ENCODE measurements at regions not wholly inside any gene's neighbourhood (a gene's known extent, or its start where the extent isn't known, plus 50 kb on each side); places are given as distances from the start of the nearest gene placed in this dataset.

GRCh38 chr7:156480671-156481070 is 159.9 kb upstream of the RNF32 start:
- DNase-seq (ENCODE audit: low read depth): no peak

DNA sequence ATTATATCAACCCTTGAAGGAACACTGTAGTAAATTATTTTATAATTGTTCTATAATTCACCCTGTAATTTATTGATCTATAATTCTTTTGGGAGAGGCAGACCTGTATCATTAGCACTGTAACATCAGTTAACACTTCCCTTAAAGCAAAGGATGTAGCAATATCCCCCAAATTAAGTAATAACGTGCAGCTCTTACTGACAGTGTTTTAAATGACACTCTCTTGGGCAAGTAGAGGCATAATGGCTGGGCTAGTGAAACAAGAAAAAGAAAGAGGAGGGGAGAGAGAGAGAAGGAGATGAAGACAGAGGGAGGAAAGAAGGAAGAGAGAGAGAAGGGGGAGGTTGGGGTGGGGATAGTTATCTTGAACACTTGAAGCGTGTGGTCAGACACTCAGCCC is 161.0 kb upstream of the RNF32 start:
- DNase-seq (ENCODE audit: low read depth): no peak

- no peak for DNase-seq (ENCODE audit: low read depth)
Measured at GRCh38 chr7:156478486-156478885, 162.1 kb upstream of the RNF32 start.

DNA sequence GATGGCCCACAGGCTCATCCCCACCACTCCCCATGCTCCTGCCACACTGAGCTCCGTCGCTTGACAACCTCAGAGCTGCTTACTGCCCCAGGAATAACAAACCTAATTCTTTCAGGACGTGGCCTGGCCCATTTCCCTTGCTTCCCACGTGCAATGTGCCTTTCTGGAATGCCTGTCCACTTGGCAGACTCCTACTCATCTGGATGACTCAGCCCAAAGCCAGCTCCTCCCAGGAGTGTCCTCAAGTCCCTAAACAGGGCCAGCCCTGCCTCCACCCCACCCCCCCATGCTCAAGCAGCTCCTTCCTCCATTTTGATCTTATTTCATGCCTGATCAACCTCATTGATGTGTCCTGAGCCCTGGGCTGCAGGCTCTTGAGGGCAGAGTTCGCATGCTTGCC is 164.9 kb upstream of the RNF32 start:
- peak; percentile 15 for DNase-seq (ENCODE audit: low read depth)

DNA sequence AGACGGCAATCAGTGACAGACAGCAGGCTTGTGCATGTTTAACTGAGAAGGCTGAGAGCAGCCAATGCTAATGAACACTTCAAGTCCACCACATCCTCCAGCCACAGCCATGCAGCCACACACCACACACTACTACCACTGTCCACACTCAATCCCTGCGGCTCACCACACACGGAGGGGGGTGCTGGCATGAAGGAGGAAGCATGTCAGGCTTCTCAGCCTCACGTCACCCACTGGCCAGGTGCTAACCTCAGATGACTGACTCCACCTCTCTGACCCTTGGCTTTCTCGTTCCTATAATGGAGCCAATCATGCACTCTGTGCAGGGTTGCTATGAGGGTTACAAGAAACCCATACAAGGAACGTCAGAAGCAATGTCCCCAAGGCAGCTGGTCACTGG is 165.4 kb upstream of the RNF32 start:
- DNase-seq (ENCODE audit: low read depth): no peak

DNA sequence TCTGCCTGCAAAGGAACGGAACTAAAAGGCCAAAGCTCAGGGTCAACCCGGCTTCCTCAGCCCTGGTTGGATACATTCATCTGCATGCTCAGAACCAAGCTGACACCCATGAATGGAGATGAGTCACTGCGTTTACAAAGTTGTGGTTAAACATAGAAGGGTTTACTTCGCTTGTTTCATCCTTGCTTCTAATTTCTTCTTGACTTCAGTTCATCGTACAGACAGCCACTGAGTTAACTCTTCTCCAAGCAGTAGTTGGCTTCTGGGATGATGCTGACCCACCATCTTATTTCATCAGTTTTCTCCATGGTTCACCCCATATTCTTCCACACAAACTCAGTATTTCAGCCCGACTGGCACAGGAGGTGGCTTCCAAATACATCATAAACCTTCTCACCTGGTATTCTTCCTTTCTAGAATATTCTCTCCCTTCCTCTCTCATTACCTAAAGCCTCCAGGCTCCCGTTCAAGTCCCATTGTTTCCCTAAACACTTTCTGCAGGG is 166.3 kb upstream of the RNF32 start:
- DNase-seq (ENCODE audit: low read depth): peak; percentile 46

DNA sequence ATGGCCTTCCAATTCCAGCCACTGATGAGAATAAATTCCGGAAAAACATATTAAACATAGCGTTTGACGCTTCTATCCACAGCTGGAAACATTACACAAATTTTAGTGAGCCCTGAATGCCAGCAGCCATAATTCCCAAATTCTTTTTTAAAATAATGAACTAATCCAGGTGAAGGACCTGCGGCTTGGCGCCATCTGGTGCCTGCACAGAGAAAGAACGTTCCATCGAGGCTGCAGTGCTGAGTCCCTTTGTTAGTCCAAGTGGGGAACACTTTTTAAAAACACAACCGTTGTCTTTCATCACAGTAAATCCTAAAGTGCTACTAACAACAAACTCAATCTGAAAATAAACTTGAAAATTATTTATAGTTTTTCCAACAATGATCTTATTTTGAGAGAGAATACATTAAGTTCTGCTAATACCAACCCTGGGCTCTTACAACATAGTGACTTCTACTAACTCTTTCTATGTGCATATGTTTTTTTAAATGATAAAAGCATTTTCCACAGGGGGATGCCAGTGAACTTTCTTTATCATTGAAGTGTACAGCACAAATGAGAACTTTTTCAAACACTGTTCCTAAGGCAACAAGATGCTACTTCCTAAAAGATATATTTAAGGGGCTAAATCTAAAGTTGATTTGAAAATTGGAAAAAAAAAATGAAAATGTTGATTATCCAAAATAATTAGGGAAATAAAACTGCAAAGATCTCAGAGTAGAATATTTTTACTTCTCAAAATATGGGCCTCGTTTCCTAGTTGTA is 166.9 kb upstream of the RNF32 start:
- DNase-seq (ENCODE audit: low read depth): peak; percentile 6

DNA sequence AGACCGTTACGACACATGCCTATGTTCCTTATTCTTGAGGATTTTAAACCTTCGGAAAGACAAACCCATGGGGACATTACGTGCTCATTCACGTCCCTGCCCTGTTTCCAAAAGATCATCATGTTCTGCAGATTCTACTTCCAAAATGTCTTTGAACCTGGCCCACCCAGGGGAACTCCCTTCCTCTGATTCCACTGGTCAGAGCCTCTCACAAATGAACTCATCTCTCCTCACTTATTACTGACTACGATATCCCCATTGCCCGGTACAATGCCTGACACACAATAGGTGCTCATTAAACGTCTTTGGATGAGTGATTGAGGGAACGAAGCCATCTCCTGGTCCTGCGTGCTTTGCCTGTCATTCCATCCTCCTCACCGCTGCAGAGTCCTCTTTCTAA is 168.3 kb upstream of the RNF32 start:
- DNase-seq (ENCODE audit: low read depth): no peak

DNA sequence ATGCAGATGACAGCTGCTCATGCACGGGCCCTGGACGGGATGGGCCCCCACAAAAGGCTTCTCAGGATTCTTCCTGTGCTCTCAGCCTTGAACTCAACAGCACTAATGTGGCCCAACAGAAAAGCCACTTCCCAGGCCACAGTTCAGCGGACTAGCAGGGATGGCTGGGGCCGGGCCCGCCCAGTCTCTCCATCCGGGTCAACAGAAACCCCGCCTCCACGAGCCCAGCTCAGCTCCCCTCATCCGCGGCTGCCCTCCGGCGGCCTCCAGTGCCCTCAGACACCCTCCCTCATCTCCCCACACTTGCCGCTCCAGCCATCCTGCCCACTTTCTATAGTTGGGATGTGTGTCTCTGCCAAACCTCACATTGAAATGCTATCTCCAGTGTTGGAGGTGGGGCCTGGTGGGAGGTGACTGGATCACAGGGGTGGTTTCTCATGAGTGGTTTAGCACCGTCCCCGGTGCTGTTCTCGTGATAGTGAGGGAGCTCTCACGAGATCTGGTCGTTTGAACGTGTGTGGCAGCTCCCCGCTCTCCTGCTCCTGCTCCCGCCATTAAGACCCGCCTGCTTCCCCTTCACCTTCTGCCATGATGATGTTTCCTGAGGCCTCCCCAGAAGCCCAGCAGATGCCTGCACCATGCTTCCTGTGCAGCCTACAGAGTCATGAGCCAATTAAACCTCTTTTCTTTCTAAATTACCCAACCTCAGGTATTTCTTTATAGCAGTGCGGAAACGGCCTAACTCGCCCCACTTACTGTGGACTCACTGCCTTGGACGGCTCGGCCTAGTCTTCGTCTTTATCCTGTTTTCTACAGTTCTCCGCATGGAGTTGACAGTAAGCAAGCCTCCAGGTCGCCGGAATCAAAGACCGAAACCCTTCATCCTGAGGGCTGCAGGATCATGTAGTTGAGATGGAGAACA is 169.9 kb upstream of the RNF32 start:
- no peak for DNase-seq (ENCODE audit: low read depth)

DNA sequence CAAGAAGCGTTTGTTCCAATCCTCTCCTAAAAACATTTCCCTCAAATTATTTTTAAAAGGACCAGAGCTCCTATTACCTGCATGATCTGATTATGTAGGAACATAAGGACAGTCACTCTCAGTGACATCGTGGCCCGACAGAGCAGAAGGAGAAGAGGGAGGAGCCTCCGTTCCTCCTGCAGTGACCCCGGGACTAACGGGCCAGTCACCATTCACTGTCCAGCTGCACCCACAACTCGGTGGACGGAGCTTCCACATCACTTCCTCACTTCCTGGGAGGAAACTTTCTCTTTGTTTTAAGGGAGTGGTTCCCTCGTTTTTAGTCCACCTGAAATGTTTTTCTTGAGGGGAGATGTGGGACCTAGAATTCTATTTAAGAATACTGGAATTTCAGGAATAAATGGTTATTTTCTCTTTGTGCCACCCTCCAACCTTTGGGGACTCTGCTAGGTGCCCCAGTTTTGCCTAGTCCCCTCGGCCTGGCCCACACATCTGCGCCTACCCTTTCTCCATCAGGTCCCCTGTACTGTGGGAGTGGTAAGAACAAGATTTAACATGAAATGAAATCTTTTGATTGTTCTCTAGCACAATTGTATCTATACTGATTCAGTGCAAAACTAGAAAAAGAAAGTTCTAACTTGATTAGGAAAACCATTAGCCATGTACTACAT is 173.5 kb upstream of the RNF32 start:
- DNase-seq (ENCODE audit: low read depth): no peak

- DNase-seq (ENCODE audit: low read depth): no peak
Measured at GRCh38 chr7:156466272-156466671, 174.3 kb upstream of the RNF32 start.

DNA sequence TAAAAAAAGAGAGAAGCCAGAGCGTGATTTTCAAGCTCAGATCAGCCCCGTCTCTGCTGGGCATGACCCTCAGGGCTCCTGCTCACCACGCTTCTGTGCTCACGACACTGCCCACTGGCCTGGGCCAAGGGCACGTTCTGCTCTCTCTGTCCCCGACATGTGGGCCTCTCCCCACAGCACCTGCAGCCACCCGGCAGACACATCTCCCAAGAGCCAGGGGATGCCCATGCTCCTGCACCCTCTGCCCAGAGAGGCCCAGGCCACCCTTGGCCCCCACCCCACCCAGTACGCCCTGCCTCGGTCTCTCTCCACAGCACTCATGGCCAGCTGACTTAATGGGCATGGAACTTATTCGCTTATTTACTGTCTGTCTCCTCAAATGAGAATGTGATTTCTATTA is 175.4 kb upstream of the RNF32 start:
- no peak for DNase-seq (ENCODE audit: low read depth)

- DNase-seq (ENCODE audit: low read depth): no peak
Measured at GRCh38 chr7:156464339-156464738, 176.2 kb upstream of the RNF32 start.

DNA sequence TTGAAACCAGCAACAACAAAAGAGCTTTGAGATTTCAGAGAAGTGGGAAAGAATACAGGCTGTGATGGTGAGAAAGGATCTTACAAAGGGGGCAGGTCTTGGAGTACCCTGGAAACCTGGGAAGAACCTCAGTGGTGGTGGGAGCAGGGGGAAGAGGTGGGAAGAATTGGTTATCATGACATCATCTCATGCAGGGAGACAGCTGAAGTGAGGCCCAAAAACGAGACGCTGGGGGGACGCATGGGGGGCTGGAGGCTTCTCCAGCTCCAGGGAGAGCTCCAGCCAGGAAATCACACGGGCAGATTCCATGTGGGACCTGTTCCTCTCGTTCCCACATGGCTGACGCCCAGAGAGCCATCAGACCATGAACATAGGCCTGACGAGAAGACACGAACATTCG is 177.3 kb upstream of the RNF32 start:
- DNase-seq (ENCODE audit: low read depth): no peak

DNA sequence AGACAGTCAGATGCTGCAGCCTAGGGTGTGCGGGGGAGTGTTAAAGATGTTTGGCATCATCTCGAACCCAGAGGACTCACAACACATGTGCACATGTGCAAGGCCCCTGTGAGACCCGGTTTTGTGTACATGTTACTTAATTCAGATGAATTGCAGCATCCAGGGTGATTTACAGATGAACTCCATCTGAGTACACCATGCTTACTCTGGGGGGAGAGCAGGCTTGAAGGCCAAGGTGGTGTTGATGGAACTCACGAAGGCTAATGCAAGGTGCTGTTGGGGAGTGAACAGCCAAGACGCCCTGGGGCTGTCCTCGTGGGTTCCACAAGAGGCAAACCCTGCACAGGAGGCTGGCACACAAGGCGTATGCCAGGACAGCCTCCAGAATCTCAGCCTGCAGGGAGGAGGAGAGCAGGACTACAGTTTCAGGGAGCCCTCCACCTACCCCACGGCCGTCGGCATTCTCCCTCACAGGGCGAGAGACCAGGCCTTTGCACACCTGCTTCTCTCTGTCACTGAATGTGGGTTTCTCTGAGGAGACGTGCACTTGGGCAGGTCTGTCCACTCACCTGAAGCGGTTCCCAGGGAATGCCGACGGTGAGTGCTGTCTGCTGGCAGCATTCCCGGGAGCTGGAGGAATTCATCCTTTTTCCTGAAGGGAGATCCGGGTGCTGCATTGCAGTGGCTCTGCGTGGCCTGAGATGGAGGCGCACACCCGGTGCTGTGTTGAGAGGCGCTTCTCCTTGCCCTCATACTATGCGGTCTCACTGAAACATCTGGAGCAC is 178.5 kb upstream of the RNF32 start:
- DNase-seq (ENCODE audit: low read depth): no peak

DNA sequence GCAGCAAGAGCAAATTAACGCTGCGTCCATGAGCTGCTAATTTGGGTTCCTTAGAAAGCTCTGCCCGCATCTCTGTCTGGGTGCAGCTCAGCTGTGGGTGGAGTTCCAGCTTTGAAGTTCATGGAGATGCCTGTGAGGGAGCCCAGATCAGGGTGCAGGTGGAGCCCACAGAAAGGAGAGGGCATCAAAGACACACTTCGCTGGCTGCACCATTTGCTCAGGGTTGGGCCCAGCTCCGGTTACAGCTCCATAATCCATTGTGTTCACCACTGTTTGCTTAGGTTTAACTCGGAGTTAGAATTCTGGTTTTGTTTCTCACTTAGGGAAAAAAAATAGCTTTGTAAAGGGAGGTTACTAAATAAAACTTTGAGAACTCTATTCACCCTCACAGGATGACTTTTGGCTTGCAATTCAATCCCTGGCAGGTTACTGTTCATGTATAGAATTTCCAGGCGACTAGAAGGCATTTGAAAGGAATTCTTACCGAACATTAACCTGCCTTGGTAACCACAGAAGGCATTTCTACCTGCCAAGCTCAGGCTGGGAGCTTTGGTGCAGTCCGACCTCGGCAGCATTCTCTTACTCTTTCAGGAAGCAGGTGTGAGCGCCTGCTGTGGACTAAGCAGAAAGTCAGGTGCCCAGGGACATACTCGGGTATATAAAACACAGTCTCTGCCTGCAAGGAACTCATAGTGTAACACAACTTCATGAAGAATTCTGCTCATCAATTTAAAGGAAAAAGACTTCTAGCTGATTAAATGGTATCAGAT is 179.5 kb upstream of the RNF32 start:
- DNase-seq (ENCODE audit: low read depth): no peak

GRCh38 chr7:156459582-156459981 is 181.0 kb upstream of the RNF32 start:
- DNase-seq (ENCODE audit: low read depth): no peak

DNA sequence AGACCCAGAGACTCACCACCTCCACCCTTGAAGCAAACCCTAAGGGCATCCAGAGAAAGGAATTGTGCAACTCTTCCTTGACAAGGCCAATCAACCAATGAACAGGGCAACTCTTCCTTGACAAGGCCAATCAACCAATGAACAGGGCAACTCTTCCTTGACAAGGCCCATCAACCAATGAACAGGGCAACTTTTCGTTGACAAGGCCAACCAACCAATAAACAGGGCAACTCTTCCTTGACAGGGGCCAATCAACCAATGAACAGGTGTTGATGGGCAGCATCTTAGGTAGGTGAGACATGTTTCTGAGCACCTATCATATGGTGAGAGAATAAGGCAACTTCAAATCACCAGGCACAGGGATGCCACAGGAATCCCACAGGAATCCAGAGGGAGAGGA is 181.5 kb upstream of the RNF32 start:
- DNase-seq (ENCODE audit: low read depth): no peak

DNA sequence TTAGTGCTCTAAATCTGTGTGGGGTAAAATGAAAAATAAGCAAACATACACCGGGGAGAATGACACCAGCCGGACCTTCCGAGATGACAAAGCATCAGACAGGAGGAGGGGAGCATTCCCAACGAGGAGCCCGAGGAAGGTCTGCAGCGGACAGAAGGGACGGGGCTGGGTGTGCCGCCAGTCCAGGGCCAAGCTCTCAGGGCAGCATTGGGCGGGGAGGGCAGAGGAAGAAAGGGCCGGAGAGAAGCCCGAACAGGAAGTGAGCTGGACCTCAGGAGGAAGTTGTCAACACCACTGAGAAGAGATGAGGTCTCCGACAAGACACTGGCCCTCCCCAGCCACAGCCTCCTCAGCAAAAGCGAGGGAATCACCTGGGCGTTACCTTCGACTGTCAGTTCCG is 182.6 kb upstream of the RNF32 start:
- no peak for DNase-seq (ENCODE audit: low read depth)

- no peak for DNase-seq (ENCODE audit: low read depth)
Measured at GRCh38 chr7:156456503-156457115, 184.0 kb upstream of the RNF32 start.

- DNase-seq (ENCODE audit: low read depth): no peak
Measured at GRCh38 chr7:156456032-156456431, 184.5 kb upstream of the RNF32 start.

Measured in non-pigmented ciliary epithelial cell (primary cell).